CD4-positive, alpha-beta T cell treated with Interferon alpha-2 for 1 hour (primary cell): ENCODE measurements at regions not wholly inside any gene's neighbourhood (a gene's known extent, or its start where the extent isn't known, plus 50 kb on each side); places are given as distances from the start of the nearest gene placed in this dataset.

ENCODE experiments used
- DNase-seq, 2 donors: peaks; one replicate each; pipeline ENCODE4 v3.0.0-alpha.2; 2020 to 2022

- no peak for DNase-seq
These were observed 595.3 kb downstream of the ARAP2 start for GRCh38 chr4:35649011-35649410.

GRCh38 chr4:35649778-35650177 is 594.5 kb downstream of the ARAP2 start:
- no peak for DNase-seq

GRCh38 chr4:35652197-35652596 is 592.1 kb downstream of the ARAP2 start:
- no peak for DNase-seq

GRCh38 chr4:35653451-35653850 is 590.9 kb downstream of the ARAP2 start:
- no peak for DNase-seq

GRCh38 chr4:35673137-35673536 is 571.2 kb downstream of the ARAP2 start:
- no peak for DNase-seq

- DNase-seq, result no peak
These were observed 559.6 kb downstream of the ARAP2 start for GRCh38 chr4:35684755-35685154.

GRCh38 chr4:35689870-35690269 is 554.4 kb downstream of the ARAP2 start:
- DNase-seq, result no peak

- no peak for DNase-seq
These were observed 554.0 kb downstream of the ARAP2 start for GRCh38 chr4:35690271-35690670.

GRCh38 chr4:35695003-35695402 is 549.3 kb downstream of the ARAP2 start:
- no peak for DNase-seq

- no peak for DNase-seq
These were observed 548.9 kb downstream of the ARAP2 start for GRCh38 chr4:35695421-35695820.

- DNase-seq, result no peak
These were observed 547.0 kb downstream of the ARAP2 start for GRCh38 chr4:35697210-35697736.

GRCh38 chr4:35700663-35701062 is 543.7 kb downstream of the ARAP2 start:
- DNase-seq, result no peak

- DNase-seq, result no peak
These were observed 535.2 kb downstream of the ARAP2 start for GRCh38 chr4:35709080-35709479.

- DNase-seq, result no peak
These were observed 534.0 kb downstream of the ARAP2 start for GRCh38 chr4:35710343-35710742.

GRCh38 chr4:35711127-35711526 is 533.2 kb downstream of the ARAP2 start:
- no peak for DNase-seq

- DNase-seq, result no peak
These were observed 520.3 kb downstream of the ARAP2 start for GRCh38 chr4:35723973-35724372.

GRCh38 chr4:35725131-35725530 is 519.2 kb downstream of the ARAP2 start:
- DNase-seq, result no peak

GRCh38 chr4:35730414-35730813 is 513.9 kb downstream of the ARAP2 start:
- DNase-seq, result no peak

GRCh38 chr4:35734381-35735098 is 509.8 kb downstream of the ARAP2 start:
- no peak for DNase-seq

GRCh38 chr4:35739308-35739707 is 505.0 kb downstream of the ARAP2 start:
- DNase-seq, result no peak

GRCh38 chr4:35754047-35754446 is 490.3 kb downstream of the ARAP2 start:
- no peak for DNase-seq

- DNase-seq, result no peak
These were observed 486.5 kb downstream of the ARAP2 start for GRCh38 chr4:35757836-35758235.

GRCh38 chr4:35760807-35761206 is 483.5 kb downstream of the ARAP2 start:
- no peak for DNase-seq

GRCh38 chr4:35771571-35771970 is 472.7 kb downstream of the ARAP2 start:
- DNase-seq, result no peak

- no peak for DNase-seq
These were observed 472.0 kb downstream of the ARAP2 start for GRCh38 chr4:35772291-35772690.
